ENCODE measurements at regions not wholly inside any gene's neighbourhood (a gene's known extent, or its start where the extent isn't known, plus 50 kb on each side); places are given as distances from the start of the nearest gene placed in this dataset.

DNA sequence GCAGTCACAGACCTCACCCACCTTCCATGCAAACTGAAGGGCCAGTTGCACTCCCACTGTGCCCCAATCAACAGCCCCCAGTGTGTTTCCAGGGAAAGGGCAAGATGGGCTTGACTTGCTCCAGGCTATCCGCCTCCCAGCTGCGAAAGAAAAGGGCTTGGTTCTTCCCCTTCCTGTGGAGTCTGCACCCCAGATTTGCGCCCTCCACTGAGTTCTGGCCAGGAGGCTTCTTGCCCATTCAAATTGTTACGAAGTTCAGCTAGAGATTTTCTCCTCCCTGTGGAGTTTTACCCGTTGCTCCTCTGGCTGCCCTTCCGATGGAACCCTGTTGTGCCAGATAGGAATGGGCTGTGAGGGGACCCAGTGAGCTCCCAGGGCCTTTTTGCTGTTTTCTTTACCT, 1096.9 kb upstream of the ALCAM start:
- no peak overlapping the region for H3K4me2 ChIP-seq (ENCODE audit: low read length)
- no peak overlapping the region for H3K4me3 ChIP-seq (ENCODE audit: low read length)
- no peaks in the 10 kb centered on the region for H4K20me1 ChIP-seq (ENCODE audit: insufficient read depth)
- no peaks in the 10 kb centered on the region for H3K27me3 ChIP-seq (ENCODE audit: insufficient read depth, low read depth, low read length)
- TF ChIP-seq EP300 (conservative IDR thresholded peaks at IDR 0.05; ENCODE audit: poor library complexity, severe bottlenecking) (no peak), REST (IDR thresholded peaks at IDR 0.05; ENCODE audit: borderline replicate concordance) (no peak), SMC3 (conservative IDR thresholded peaks at IDR 0.05; ENCODE audit: poor library complexity) (no peak), POLR2AphosphoS5 (IDR thresholded peaks at IDR 0.05) (no peak), TAF1 (IDR thresholded peaks at IDR 0.05; ENCODE audit: low read depth) (no peak), MXI1 (conservative IDR thresholded peaks at IDR 0.05; ENCODE audit: poor library complexity, severe bottlenecking) (no peak), RAD21 (conservative IDR thresholded peaks at IDR 0.05) (no peak), EZH2 (IDR thresholded peaks at IDR 0.05; ENCODE audit: borderline replicate concordance, insufficient read depth, low read length, poor library complexity, severe bottlenecking) (no peak), CTCF (IDR thresholded peaks at IDR 0.05; ENCODE audit: poor library complexity, severe bottlenecking) (no peak)
- no peak overlapping the region for H2AFZ ChIP-seq (ENCODE audit: low read depth, low read length)
- H3K9ac ChIP-seq (ENCODE audit: low read length), result no peak overlapping the region
- no peaks in the 10 kb centered on the region for H3K9me2 ChIP-seq (ENCODE audit: insufficient read depth, low read length)
- no peaks in the 10 kb centered on the region for H3K79me2 ChIP-seq (replicated peaks; ENCODE audit: insufficient read depth, low read length)
- no peaks in the 10 kb centered on the region for H3K9me3 ChIP-seq (ENCODE audit: low read length)
- H3K36me3 ChIP-seq (ENCODE audit: insufficient read depth, low read length), result no peaks in the 10 kb centered on the region
- H3K27ac ChIP-seq (ENCODE audit: low read length), result no peak overlapping the region
- no peaks in the 10 kb centered on the region for H3F3A ChIP-seq (ENCODE audit: insufficient read depth, low read length, poor library complexity, severe bottlenecking)

DNA sequence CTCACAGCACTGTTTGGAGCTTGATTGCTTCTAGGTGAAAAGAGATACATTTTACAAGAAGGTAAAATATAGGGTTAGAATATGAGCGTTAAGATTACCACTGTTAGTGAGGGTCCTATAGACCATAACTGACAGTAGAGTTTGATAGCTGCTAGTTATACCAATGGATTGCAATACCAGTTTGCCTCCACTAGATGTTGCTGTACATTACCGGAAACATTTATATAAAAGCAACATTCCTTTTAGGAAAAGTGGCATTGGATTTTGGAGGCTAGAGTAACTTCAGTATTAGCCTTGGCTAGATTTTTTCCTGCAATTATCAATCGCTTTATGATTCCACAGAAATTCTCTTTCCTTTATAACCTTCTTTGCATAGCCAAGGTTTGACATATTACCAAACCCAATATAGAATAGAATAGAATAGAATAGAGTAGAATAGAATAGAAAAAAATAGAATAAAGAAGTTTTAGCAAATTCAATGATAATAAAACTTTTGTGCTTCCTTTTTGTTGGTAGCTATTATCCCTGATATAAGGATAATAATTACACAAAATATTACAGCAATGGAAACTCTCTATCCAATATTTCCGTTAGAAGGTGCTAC, 1093.6 kb upstream of the ALCAM start:
- Histone ChIP-seq H2AFZ (ENCODE audit: low read depth, low read length) (no peak overlapping the region), H3K9ac (ENCODE audit: low read length) (no peak overlapping the region), H3K27ac (ENCODE audit: low read length) (no peak overlapping the region), H3K36me3 (ENCODE audit: insufficient read depth, low read length) (no peaks in the 10 kb centered on the region), H4K20me1 (ENCODE audit: insufficient read depth) (no peaks in the 10 kb centered on the region), H3K9me2 (ENCODE audit: insufficient read depth, low read length) (no peaks in the 10 kb centered on the region), H3K4me3 (ENCODE audit: low read length) (no peak overlapping the region), H3K27me3 (ENCODE audit: insufficient read depth, low read depth, low read length) (no peaks in the 10 kb centered on the region), H3K79me2 (replicated peaks; ENCODE audit: insufficient read depth, low read length) (no peaks in the 10 kb centered on the region), H3K9me3 (ENCODE audit: low read length) (peaks cover 3% of the 10 kb centered on the region), H3K4me2 (ENCODE audit: low read length) (no peak overlapping the region), H3F3A (ENCODE audit: insufficient read depth, low read length, poor library complexity, severe bottlenecking) (no peaks in the 10 kb centered on the region)
- TF ChIP-seq SMC3 (conservative IDR thresholded peaks at IDR 0.05; ENCODE audit: poor library complexity), result peak; percentile 66
- TF ChIP-seq POLR2AphosphoS5 (IDR thresholded peaks at IDR 0.05), result no peak
- TF ChIP-seq RAD21 (conservative IDR thresholded peaks at IDR 0.05), result peak; percentile 62
- TF ChIP-seq TAF1 (IDR thresholded peaks at IDR 0.05; ENCODE audit: low read depth), result no peak
- no peak for TF ChIP-seq MXI1 (conservative IDR thresholded peaks at IDR 0.05; ENCODE audit: poor library complexity, severe bottlenecking)
- no peak for TF ChIP-seq EP300 (conservative IDR thresholded peaks at IDR 0.05; ENCODE audit: poor library complexity, severe bottlenecking)
- TF ChIP-seq EZH2 (IDR thresholded peaks at IDR 0.05; ENCODE audit: borderline replicate concordance, insufficient read depth, low read length, poor library complexity, severe bottlenecking), result no peak
- peak; percentile 61 for TF ChIP-seq CTCF (IDR thresholded peaks at IDR 0.05; ENCODE audit: poor library complexity, severe bottlenecking)
